SU-DHL-6 (cell line): ENCODE measurements at regions not wholly inside any gene's neighbourhood (a gene's known extent, or its start where the extent isn't known, plus 50 kb on each side); places are given as distances from the start of the nearest gene placed in this dataset.

Source experiments
- EZH2phosphoT487 ChIP-seq: fragments of 200-600 bp; sonication (generic), shearing (Covaris generic); conservative IDR thresholded peaks from 2 replicates; pipeline ENCODE4 v1.6.1; 2018; ENCODE audit warnings: mild to moderate bottlenecking, antibody characterized with exemption, low read length, moderate library complexity, mixed read lengths
- TF ChIP-seq, protein P1 (sequence below): fragments of 200-600 bp; sonication (generic); IDR thresholded peaks from one replicate; pipeline ENCODE4 v1.5.1; 2017; ENCODE audit warnings: antibody characterized with exemption, mild to moderate bottlenecking, low read length, moderate library complexity; ENCODE audit not compliant: insufficient read depth, poor library complexity, severe bottlenecking

DNA sequence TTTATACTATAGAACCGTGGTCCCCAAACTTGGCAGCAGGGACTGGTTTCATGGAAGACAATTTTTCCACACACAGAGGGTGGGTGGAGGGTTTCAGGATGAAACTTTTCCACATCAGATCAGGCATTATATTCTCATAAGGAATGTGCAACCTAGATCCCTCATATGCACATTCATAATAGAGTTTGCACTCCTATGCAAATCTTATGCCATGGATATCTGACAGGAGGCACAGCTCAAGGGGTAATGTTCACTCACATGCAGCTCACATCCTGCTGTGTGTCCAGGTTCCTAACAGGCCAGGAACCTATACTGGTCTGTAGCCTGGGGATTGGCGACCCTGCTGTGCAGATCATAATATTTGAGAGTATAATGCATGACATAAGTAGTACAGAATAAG, 1802.2 kb upstream of the ACO1 start:
- TF ChIP-seq, protein P1, sequence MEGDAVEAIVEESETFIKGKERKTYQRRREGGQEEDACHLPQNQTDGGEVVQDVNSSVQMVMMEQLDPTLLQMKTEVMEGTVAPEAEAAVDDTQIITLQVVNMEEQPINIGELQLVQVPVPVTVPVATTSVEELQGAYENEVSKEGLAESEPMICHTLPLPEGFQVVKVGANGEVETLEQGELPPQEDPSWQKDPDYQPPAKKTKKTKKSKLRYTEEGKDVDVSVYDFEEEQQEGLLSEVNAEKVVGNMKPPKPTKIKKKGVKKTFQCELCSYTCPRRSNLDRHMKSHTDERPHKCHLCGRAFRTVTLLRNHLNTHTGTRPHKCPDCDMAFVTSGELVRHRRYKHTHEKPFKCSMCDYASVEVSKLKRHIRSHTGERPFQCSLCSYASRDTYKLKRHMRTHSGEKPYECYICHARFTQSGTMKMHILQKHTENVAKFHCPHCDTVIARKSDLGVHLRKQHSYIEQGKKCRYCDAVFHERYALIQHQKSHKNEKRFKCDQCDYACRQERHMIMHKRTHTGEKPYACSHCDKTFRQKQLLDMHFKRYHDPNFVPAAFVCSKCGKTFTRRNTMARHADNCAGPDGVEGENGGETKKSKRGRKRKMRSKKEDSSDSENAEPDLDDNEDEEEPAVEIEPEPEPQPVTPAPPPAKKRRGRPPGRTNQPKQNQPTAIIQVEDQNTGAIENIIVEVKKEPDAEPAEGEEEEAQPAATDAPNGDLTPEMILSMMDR = no peak
- TF ChIP-seq EZH2phosphoT487 = no peak
